HTR-8/SVneo (cell line): ENCODE measurements at regions not wholly inside any gene's neighbourhood (a gene's known extent, or its start where the extent isn't known, plus 50 kb on each side); places are given as distances from the start of the nearest gene placed in this dataset.
A peak's percentile ranks its signal among the peaks of the same experiment; 100 is the strongest.

Experiments used
- DNase-seq: peaks from one replicate; pipeline ENCODE4 v3.0.0; 2011; ENCODE audit warnings: low spot score, mixed read lengths; ENCODE audit not compliant: insufficient read length
- FAIRE-seq: peaks from 2 replicates; lab custom pipeline; 2011; peaks lifted over from hg19 to GRCh38; lab: Jason Lieb, UNC

GRCh38 chr1:228906223-228906860, 171.1 kb downstream of the RHOU start:
- DNase-seq (no peak), FAIRE-seq (no peak)

- DNase-seq (no peak), FAIRE-seq (no peak)
Observed at GRCh38 chr1:228911225-228912210, 176.2 kb downstream of the RHOU start.

- DNase-seq (no peak), FAIRE-seq (no peak)
Observed at GRCh38 chr1:228913626-228914414, 178.5 kb downstream of the RHOU start.

GRCh38 chr1:228914700-228915099, 179.4 kb downstream of the RHOU start:
- FAIRE-seq (no peak), DNase-seq (no peak)

- FAIRE-seq (no peak), DNase-seq (no peak)
Observed at GRCh38 chr1:228917342-228917741, 182.1 kb downstream of the RHOU start.

GRCh38 chr1:228917755-228918154, 182.5 kb downstream of the RHOU start:
- DNase-seq: no peak
- FAIRE-seq: peak; percentile 49

- FAIRE-seq (no peak), DNase-seq (no peak)
Observed at GRCh38 chr1:228918335-228918734, 183.1 kb downstream of the RHOU start.

GRCh38 chr1:228919914-228920313, 184.6 kb downstream of the RHOU start:
- no peak for FAIRE-seq
- no peak for DNase-seq

GRCh38 chr1:228920831-228921230, 185.6 kb downstream of the RHOU start:
- DNase-seq (no peak), FAIRE-seq (no peak)

- no peak for FAIRE-seq
- no peak for DNase-seq
Observed at GRCh38 chr1:228921481-228921880, 186.2 kb downstream of the RHOU start.

GRCh38 chr1:228922722-228923376, 187.6 kb downstream of the RHOU start:
- DNase-seq: no peak
- FAIRE-seq: no peak

GRCh38 chr1:228923973-228924686, 188.9 kb downstream of the RHOU start:
- DNase-seq (no peak), FAIRE-seq (no peak)

GRCh38 chr1:228925691-228926090, 190.4 kb downstream of the RHOU start:
- FAIRE-seq: no peak
- DNase-seq: no peak

GRCh38 chr1:228927421-228927820, 192.1 kb downstream of the RHOU start:
- FAIRE-seq (no peak), DNase-seq (no peak)

- FAIRE-seq: no peak
Observed at GRCh38 chr1:228927946-228928898, 192.9 kb downstream of the RHOU start.

GRCh38 chr1:228929476-228930027, 194.3 kb downstream of the RHOU start:
- FAIRE-seq (no peak), DNase-seq (no peak)

More at GRCh38 chr1:228927946-228928898, 192.9 kb downstream of the RHOU start:
- DNase-seq: no peak

- FAIRE-seq (peak; percentile 23), DNase-seq (no peak)
Observed at GRCh38 chr1:228930479-228930957, 195.2 kb downstream of the RHOU start.

- DNase-seq: no peak
- no peak for FAIRE-seq
Observed at GRCh38 chr1:228933753-228934152, 198.5 kb downstream of the RHOU start.
